Loucy (cell line): ENCODE measurements at regions not wholly inside any gene's neighbourhood (a gene's known extent, or its start where the extent isn't known, plus 50 kb on each side); places are given as distances from the start of the nearest gene placed in this dataset.

Experiments used
- H2AFZ ChIP-seq: fragments of 200-600 bp; sonication (generic); 2 replicates; pipeline ENCODE4 v1.6.0; 2016; ENCODE audit warnings: antibody characterized with exemption, mild to moderate bottlenecking, low read length, moderate library complexity
- H3F3A ChIP-seq: fragments of 200-600 bp; 2 replicates; pipeline ENCODE4 v1.6.0; 2016; ENCODE audit warnings: antibody characterized with exemption, low read depth, mild to moderate bottlenecking
- H3K27me3 ChIP-seq: fragments of 200-600 bp; sonication (generic); 2 replicates; pipeline ENCODE4 v1.6.1; 2014; ENCODE audit warnings: low read length, mild to moderate bottlenecking; ENCODE audit not compliant: insufficient read depth, poor library complexity, severe bottlenecking
- H3K36me3 ChIP-seq: fragments of 200-600 bp; sonication (generic); 2 replicates; pipeline ENCODE4 v1.6.1; 2016; ENCODE audit warnings: low read length; ENCODE audit not compliant: insufficient read depth
- H3K4me1 ChIP-seq: fragments of 200-600 bp; sonication (generic); 2 replicates; pipeline ENCODE4 v1.5.1; 2014; ENCODE audit warnings: low read length, mild to moderate bottlenecking; ENCODE audit not compliant: insufficient read depth, poor library complexity, severe bottlenecking
- H3K4me2 ChIP-seq: fragments of 200-600 bp; sonication (generic); 2 replicates; pipeline ENCODE4 v1.6.0; 2014; ENCODE audit warnings: antibody characterized with exemption, low read length, low read depth, mild to moderate bottlenecking; ENCODE audit not compliant: poor library complexity, severe bottlenecking
- H3K4me3 ChIP-seq: fragments of 200-600 bp; sonication (generic); 2 replicates; pipeline ENCODE4 v1.5.1; 2014; ENCODE audit warnings: low read length, mild to moderate bottlenecking, mixed read lengths; ENCODE audit not compliant: poor library complexity, severe bottlenecking
- H3K79me2 ChIP-seq: fragments of 200-600 bp; sonication (generic); 2 replicates; pipeline ENCODE4 v1.6.1; 2014; ENCODE audit warnings: low read length; ENCODE audit not compliant: insufficient read depth
- H3K9ac ChIP-seq: fragments of 200-600 bp; sonication (generic); 2 replicates; pipeline ENCODE4 v1.6.0; 2014; ENCODE audit warnings: mild to moderate bottlenecking, low read depth, low read length, moderate library complexity; ENCODE audit not compliant: poor library complexity, severe bottlenecking
- H3K9me2 ChIP-seq: fragments of 200-600 bp; sonication (generic); replicated peaks from 2 replicates; pipeline ENCODE4 v1.6.1; 2016; ENCODE audit warnings: low read depth, low read length, mixed read lengths
- H3K9me3 ChIP-seq: fragments of 200-600 bp; sonication (generic); 2 replicates; pipeline ENCODE4 v1.6.1; 2014; ENCODE audit warnings: mild to moderate bottlenecking, antibody characterized with exemption, low read length, low read depth; ENCODE audit not compliant: insufficient read depth
- H4K20me1 ChIP-seq: fragments of 200-600 bp; sonication (generic); 2 replicates; pipeline ENCODE4 v1.6.0; 2014; ENCODE audit warnings: antibody characterized with exemption, low read length, mild to moderate bottlenecking; ENCODE audit not compliant: insufficient read depth, poor library complexity, severe bottlenecking
- CTCF ChIP-seq: fragments of 200-600 bp; sonication (generic); conservative IDR thresholded peaks from 2 replicates; pipeline ENCODE4 v1.5.1; 2014; ENCODE audit warnings: mild to moderate bottlenecking, antibody characterized with exemption, low read length
- EZH2phosphoT487 ChIP-seq: fragments of 200-600 bp; IDR thresholded peaks from 2 replicates; pipeline ENCODE4 v1.6.1; 2018; ENCODE audit warnings: antibody characterized with exemption, mild to moderate bottlenecking, moderate library complexity, borderline replicate concordance

- TF ChIP-seq EZH2phosphoT487 (no peak), CTCF (no peak)
- no peaks in the 10 kb centered on the region for H3K79me2 ChIP-seq
- no peaks in the 10 kb centered on the region for H3K4me1 ChIP-seq
- H3K4me3 ChIP-seq: no peak overlapping the region
- H3K36me3 ChIP-seq: no peaks in the 10 kb centered on the region
- no peak overlapping the region for H3K9ac ChIP-seq
- H4K20me1 ChIP-seq: no peaks in the 10 kb centered on the region
- H2AFZ ChIP-seq: no peak overlapping the region
- no peaks in the 10 kb centered on the region for H3K9me3 ChIP-seq
- no peaks in the 10 kb centered on the region for H3K27me3 ChIP-seq
- H3F3A ChIP-seq: no peaks in the 10 kb centered on the region
- H3K4me2 ChIP-seq: no peak overlapping the region
- no peaks in the 10 kb centered on the region for H3K9me2 ChIP-seq
Measured at GRCh38 chr2:210994104-210994503, 437.7 kb downstream of the CPS1 start.

- H3K9me3 ChIP-seq: no peaks in the 10 kb centered on the region
- no peak overlapping the region for H2AFZ ChIP-seq
- TF ChIP-seq CTCF (no peak), EZH2phosphoT487 (no peak)
- H3K9me2 ChIP-seq: no peaks in the 10 kb centered on the region
- H3K4me3 ChIP-seq: no peak overlapping the region
- H4K20me1 ChIP-seq: no peaks in the 10 kb centered on the region
- no peaks in the 10 kb centered on the region for H3K27me3 ChIP-seq
- no peaks in the 10 kb centered on the region for H3F3A ChIP-seq
- no peaks in the 10 kb centered on the region for H3K79me2 ChIP-seq
- no peak overlapping the region for H3K4me2 ChIP-seq
- no peaks in the 10 kb centered on the region for H3K36me3 ChIP-seq
- H3K9ac ChIP-seq: no peak overlapping the region
- no peaks in the 10 kb centered on the region for H3K4me1 ChIP-seq
Measured at GRCh38 chr2:210997373-210997772, 441.0 kb downstream of the CPS1 start.

GRCh38 chr2:210998334-210998733, 441.9 kb downstream of the CPS1 start:
- H4K20me1 ChIP-seq: no peaks in the 10 kb centered on the region
- no peaks in the 10 kb centered on the region for H3K27me3 ChIP-seq
- no peaks in the 10 kb centered on the region for H3K9me3 ChIP-seq
- TF ChIP-seq CTCF: no peak
- no peak for TF ChIP-seq EZH2phosphoT487
- H3K9me2 ChIP-seq: no peaks in the 10 kb centered on the region
- H3K4me3 ChIP-seq: no peak overlapping the region
- H3K36me3 ChIP-seq: no peaks in the 10 kb centered on the region
- H3K4me1 ChIP-seq: no peaks in the 10 kb centered on the region
- H2AFZ ChIP-seq: no peak overlapping the region
- no peak overlapping the region for H3K9ac ChIP-seq
- H3F3A ChIP-seq: no peaks in the 10 kb centered on the region
- H3K4me2 ChIP-seq: no peak overlapping the region
- no peaks in the 10 kb centered on the region for H3K79me2 ChIP-seq
